ENCODE measurements at regions not wholly inside any gene's neighbourhood (a gene's known extent, or its start where the extent isn't known, plus 50 kb on each side); places are given as distances from the start of the nearest gene placed in this dataset.
"Not testable (repeated sequence)": the region's sequence is repeated elsewhere in the genome, so short reads cannot be mapped to it uniquely, and the experiment has no call there.

DNA sequence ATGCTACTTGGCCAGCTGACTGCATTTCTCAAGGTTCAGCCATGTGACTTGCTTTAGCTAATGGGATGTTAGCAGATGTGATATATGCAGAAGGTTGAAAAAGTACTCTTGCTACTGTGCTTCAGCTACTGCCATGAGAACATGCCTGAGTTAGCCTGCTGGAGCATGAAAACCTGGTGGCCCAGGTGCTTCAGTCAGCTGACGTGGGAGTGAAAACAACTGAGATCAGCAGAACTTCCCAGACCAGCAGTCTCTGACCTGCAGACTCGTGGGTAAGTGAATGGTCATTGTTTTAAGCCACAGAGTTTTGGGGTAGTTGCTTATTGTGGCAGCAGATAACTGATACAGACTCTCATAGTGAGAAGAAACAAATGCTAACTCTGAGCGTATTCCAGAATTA, 118.6 kb upstream of the GRIN2B start:
- Histone ChIP-seq H3K79me2 (ENCODE audit: insufficient read depth, low read length) (no peaks in the 10 kb centered on the region), H3K36me3 (replicated peaks in 1 of 2; ENCODE audit: control insufficient read depth in 1 of 2, insufficient read depth in 2 of 2, low read length in 2 of 2) (no peaks in the 10 kb centered on the region), H3K4me2 (ENCODE audit: low read depth, low read length) (no peak overlapping the region), H4K20me1 (ENCODE audit: insufficient read depth, low read length) (no peaks in the 10 kb centered on the region), H2AFZ (ENCODE audit: low read length) (no peak overlapping the region), H3K4me3 (replicated peaks in 1 of 3; ENCODE audit: insufficient read depth in 1 of 3, low read depth in 2 of 3, low read length in 3 of 3) (no peak overlapping the region), H3K9ac (ENCODE audit: insufficient read depth, low read depth, low read length) (no peak overlapping the region), H3K4me1 (ENCODE audit: insufficient read depth, low read length) (no peaks in the 10 kb centered on the region), H3K9me3 (ENCODE audit: low read length) (no peaks in the 10 kb centered on the region; the same call in 1 of the 2 replicates), H3K27me3 (ENCODE audit: control insufficient read depth in 1 of 2, insufficient read depth in 2 of 2, low read length in 2 of 2) (no peaks in the 10 kb centered on the region), H3K27ac (ENCODE audit: extremely low read length, insufficient read depth, low read length) (no peak overlapping the region)
- BruUV-seq (replicated peaks) = no TSS peak
- intact Hi-C loops (cut with micrococcal nuclease; ENCODE audit: unreplicated experiment) = no loop called here
- WGBS (ENCODE audit: low lambda C conversion rate) = 38% methylated on average over 3 of the region's 3 CpGs
- DNase-seq (ENCODE audit: low spot score) (no peak), FAIRE-seq (no peak), ATAC-seq (no peak)
- CTCF ChIA-PET (ENCODE audit: low intra/inter-chr PET ratio, low total read pairs) = no interaction called here
- POLR2A ChIA-PET = no interaction called here
- TF ChIP-seq HNF4A (CRISPR knock-in tag; IDR thresholded peaks at IDR 0.05) (no peak), SMARCE1 (IDR thresholded peaks at IDR 0.05; ENCODE audit: borderline replicate concordance) (no peak), YEATS4 (CRISPR knock-in tag; IDR thresholded peaks at IDR 0.05; ENCODE audit: borderline replicate concordance) (no peak), ZBTB3 (CRISPR knock-in tag; IDR thresholded peaks at IDR 0.05; ENCODE audit: borderline replicate concordance, low read depth) (no peak), SMAD3 (CRISPR knock-in tag; IDR thresholded peaks at IDR 0.05) (no peak), SIX1 (CRISPR knock-in tag; IDR thresholded peaks at IDR 0.05; ENCODE audit: borderline replicate concordance) (no peak), ZNF230 (CRISPR knock-in tag; IDR thresholded peaks at IDR 0.05) (no peak), ZNF12 (CRISPR knock-in tag; IDR thresholded peaks at IDR 0.05) (no peak), ZNF292 (CRISPR knock-in tag; IDR thresholded peaks at IDR 0.05; ENCODE audit: borderline replicate concordance, low read depth) (no peak), ZBTB21 (CRISPR knock-in tag; IDR thresholded peaks at IDR 0.05) (no peak)
- TF ChIP-seq, protein P1, sequence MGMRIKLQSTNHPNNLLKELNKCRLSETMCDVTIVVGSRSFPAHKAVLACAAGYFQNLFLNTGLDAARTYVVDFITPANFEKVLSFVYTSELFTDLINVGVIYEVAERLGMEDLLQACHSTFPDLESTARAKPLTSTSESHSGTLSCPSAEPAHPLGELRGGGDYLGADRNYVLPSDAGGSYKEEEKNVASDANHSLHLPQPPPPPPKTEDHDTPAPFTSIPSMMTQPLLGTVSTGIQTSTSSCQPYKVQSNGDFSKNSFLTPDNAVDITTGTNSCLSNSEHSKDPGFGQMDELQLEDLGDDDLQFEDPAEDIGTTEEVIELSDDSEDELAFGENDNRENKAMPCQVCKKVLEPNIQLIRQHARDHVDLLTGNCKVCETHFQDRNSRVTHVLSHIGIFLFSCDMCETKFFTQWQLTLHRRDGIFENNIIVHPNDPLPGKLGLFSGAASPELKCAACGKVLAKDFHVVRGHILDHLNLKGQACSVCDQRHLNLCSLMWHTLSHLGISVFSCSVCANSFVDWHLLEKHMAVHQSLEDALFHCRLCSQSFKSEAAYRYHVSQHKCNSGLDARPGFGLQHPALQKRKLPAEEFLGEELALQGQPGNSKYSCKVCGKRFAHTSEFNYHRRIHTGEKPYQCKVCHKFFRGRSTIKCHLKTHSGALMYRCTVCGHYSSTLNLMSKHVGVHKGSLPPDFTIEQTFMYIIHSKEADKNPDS (CRISPR knock-in tag; IDR thresholded peaks at IDR 0.05) = no peak
- TF ChIP-seq, protein P2, sequence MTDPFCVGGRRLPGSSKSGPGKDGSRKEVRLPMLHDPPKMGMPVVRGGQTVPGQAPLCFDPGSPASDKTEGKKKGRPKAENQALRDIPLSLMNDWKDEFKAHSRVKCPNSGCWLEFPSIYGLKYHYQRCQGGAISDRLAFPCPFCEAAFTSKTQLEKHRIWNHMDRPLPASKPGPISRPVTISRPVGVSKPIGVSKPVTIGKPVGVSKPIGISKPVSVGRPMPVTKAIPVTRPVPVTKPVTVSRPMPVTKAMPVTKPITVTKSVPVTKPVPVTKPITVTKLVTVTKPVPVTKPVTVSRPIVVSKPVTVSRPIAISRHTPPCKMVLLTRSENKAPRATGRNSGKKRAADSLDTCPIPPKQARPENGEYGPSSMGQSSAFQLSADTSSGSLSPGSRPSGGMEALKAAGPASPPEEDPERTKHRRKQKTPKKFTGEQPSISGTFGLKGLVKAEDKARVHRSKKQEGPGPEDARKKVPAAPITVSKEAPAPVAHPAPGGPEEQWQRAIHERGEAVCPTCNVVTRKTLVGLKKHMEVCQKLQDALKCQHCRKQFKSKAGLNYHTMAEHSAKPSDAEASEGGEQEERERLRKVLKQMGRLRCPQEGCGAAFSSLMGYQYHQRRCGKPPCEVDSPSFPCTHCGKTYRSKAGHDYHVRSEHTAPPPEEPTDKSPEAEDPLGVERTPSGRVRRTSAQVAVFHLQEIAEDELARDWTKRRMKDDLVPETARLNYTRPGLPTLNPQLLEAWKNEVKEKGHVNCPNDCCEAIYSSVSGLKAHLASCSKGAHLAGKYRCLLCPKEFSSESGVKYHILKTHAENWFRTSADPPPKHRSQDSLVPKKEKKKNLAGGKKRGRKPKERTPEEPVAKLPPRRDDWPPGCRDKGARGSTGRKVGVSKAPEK (CRISPR knock-in tag; IDR thresholded peaks at IDR 0.05; ENCODE audit: borderline replicate concordance) = no peak
- TF ChIP-seq, protein P3, sequence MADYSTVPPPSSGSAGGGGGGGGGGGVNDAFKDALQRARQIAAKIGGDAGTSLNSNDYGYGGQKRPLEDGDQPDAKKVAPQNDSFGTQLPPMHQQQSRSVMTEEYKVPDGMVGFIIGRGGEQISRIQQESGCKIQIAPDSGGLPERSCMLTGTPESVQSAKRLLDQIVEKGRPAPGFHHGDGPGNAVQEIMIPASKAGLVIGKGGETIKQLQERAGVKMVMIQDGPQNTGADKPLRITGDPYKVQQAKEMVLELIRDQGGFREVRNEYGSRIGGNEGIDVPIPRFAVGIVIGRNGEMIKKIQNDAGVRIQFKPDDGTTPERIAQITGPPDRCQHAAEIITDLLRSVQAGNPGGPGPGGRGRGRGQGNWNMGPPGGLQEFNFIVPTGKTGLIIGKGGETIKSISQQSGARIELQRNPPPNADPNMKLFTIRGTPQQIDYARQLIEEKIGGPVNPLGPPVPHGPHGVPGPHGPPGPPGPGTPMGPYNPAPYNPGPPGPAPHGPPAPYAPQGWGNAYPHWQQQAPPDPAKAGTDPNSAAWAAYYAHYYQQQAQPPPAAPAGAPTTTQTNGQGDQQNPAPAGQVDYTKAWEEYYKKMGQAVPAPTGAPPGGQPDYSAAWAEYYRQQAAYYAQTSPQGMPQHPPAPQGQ (CRISPR knock-in tag; IDR thresholded peaks at IDR 0.05; ENCODE audit: borderline replicate concordance) = no peak
- in situ Hi-C loops (cut with HindIII; ENCODE audit: extremely low pct_ligation_motif_present, low pct_unique_long_range_greater_than_20kb) = no loop called here

DNA sequence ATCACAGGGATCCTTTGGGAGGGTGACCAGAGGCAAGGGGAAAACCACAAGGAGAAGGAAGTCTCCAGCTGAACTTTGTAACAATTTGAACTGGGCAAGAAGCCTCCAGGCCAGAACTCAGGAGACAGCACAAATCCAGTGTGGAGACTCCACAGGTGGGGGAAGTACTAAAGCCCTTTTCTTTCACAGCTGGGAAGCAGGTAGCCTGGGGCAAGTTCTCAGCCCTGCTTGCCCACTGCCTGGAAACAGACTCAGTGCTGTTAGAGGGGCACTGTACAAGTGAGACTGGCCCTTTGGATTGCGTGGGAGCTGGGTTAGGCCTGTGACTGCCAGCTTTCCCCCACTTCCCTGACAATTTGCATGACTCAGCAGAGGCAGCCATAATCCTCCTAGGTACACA, 120.2 kb upstream of the GRIN2B start:
- H3K4me1 ChIP-seq (ENCODE audit: insufficient read depth, low read length); H4K20me1 ChIP-seq (ENCODE audit: insufficient read depth, low read length); POLR2A ChIA-PET; DNase-seq (ENCODE audit: low spot score); H3K36me3 ChIP-seq (replicated peaks in 1 of 2; ENCODE audit: control insufficient read depth in 1 of 2, insufficient read depth in 2 of 2, low read length in 2 of 2); ATAC-seq; H2AFZ ChIP-seq (ENCODE audit: low read length); H3K9me3 ChIP-seq (ENCODE audit: low read length); CTCF ChIA-PET (ENCODE audit: low intra/inter-chr PET ratio, low total read pairs); H3K79me2 ChIP-seq (ENCODE audit: insufficient read depth, low read length); H3K9ac ChIP-seq (ENCODE audit: insufficient read depth, low read depth, low read length); intact Hi-C loops (cut with micrococcal nuclease; ENCODE audit: unreplicated experiment); BruUV-seq (replicated peaks); in situ Hi-C loops (cut with HindIII; ENCODE audit: extremely low pct_ligation_motif_present, low pct_unique_long_range_greater_than_20kb); H3K4me3 ChIP-seq (replicated peaks in 1 of 3; ENCODE audit: insufficient read depth in 1 of 3, low read depth in 2 of 3, low read length in 3 of 3); H3K27ac ChIP-seq (ENCODE audit: extremely low read length, insufficient read depth, low read length); FAIRE-seq; H3K27me3 ChIP-seq (ENCODE audit: control insufficient read depth in 1 of 2, insufficient read depth in 2 of 2, low read length in 2 of 2); H3K4me2 ChIP-seq (ENCODE audit: low read depth, low read length): not testable (repeated sequence)
- WGBS (ENCODE audit: low lambda C conversion rate) = no CpG with 5 or more reads among the region's 1 CpG

Data from HepG2 (cell line).